ENCODE measurements at regions not wholly inside any gene's neighbourhood (a gene's known extent, or its start where the extent isn't known, plus 50 kb on each side); places are given as distances from the start of the nearest gene placed in this dataset.

GRCh38 chr13:90120026-90120425 lies 1227.5 kb upstream of the MIR17HG start:
- DNase-seq (ENCODE audit: low spot score) = no peak
- no peak for TF ChIP-seq CTCF (IDR thresholded peaks at IDR 0.05; ENCODE audit: extremely low read depth, missing control alignments)

- no peak for DNase-seq (ENCODE audit: low spot score)
- TF ChIP-seq CTCF (IDR thresholded peaks at IDR 0.05; ENCODE audit: extremely low read depth, missing control alignments) = no peak
These were observed 1225.7 kb upstream of the MIR17HG start for GRCh38 chr13:90121784-90122183.

- no peak for DNase-seq (ENCODE audit: low spot score)
- no peak for TF ChIP-seq CTCF (IDR thresholded peaks at IDR 0.05; ENCODE audit: extremely low read depth, missing control alignments)
These were observed 1225.0 kb upstream of the MIR17HG start for GRCh38 chr13:90122531-90122930.

GRCh38 chr13:90135558-90135957 lies 1211.9 kb upstream of the MIR17HG start:
- TF ChIP-seq CTCF (IDR thresholded peaks at IDR 0.05; ENCODE audit: extremely low read depth, missing control alignments) = no peak
- no peak for DNase-seq (ENCODE audit: low spot score)

- DNase-seq (ENCODE audit: low spot score) = no peak
- TF ChIP-seq CTCF (IDR thresholded peaks at IDR 0.05; ENCODE audit: extremely low read depth, missing control alignments) = no peak
These were observed 1205.2 kb upstream of the MIR17HG start for GRCh38 chr13:90142251-90142650.

GRCh38 chr13:90154311-90154960 lies 1193.1 kb upstream of the MIR17HG start:
- no peak for DNase-seq (ENCODE audit: low spot score)
- TF ChIP-seq CTCF (IDR thresholded peaks at IDR 0.05; ENCODE audit: extremely low read depth, missing control alignments) = no peak

- no peak for DNase-seq (ENCODE audit: low spot score)
- TF ChIP-seq CTCF (IDR thresholded peaks at IDR 0.05; ENCODE audit: extremely low read depth, missing control alignments) = no peak
These were observed 1191.1 kb upstream of the MIR17HG start for GRCh38 chr13:90156390-90156789.
